ENCODE measurements at regions not wholly inside any gene's neighbourhood (a gene's known extent, or its start where the extent isn't known, plus 50 kb on each side); places are given as distances from the start of the nearest gene placed in this dataset.

DNA sequence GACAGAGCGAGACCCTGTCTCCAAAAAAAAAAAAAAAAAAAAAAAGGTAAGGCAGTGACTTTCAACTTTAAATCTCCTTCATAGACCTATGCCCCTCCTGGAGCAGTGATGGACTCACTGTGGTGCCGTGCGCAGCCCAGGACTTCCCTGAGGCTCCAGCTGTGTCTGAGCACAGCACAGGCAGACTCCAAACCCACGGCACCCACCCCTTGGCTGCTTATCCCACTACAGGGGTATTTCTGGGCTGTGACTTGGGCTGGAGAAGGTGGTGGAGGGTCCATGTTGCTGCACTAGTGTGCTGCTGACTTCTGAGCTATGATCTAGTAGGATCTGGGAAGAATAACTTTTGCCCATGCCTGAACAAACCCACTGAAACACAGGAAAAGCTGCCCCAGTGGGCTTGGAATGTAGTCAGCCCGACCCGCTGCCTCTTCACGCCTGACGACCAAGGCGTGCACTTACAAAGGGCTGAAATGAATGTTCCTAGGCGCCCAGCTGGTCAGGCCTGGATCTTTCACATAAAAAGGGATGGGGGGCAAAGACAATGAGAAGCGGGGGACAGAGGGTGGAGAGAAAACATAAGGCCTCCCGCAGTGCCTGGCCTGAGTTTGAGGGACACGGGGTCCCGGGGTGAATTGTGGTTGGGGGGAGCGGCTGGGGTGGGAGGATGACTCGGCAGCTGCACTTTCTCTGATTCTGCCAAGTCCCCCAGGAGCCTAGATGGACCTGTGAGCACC is 83.0 kb downstream of the IRF8 start:
- no peak for TF ChIP-seq CTCF (IDR thresholded peaks at IDR 0.05)
- no peak for TF ChIP-seq REST (IDR thresholded peaks at IDR 0.05; ENCODE audit: insufficient read depth in 1 of 2, low read depth in 2 of 2, low read length in 1 of 2)
- TF ChIP-seq POLR2AphosphoS5 (IDR thresholded peaks at IDR 0.05; ENCODE audit: low read depth, low read length) = no peak

Data from Panc1 (cell line).